Cardiac septum (tissue), 1 donor: ENCODE measurements at regions not wholly inside any gene's neighbourhood (a gene's known extent, or its start where the extent isn't known, plus 50 kb on each side); places are given as distances from the start of the nearest gene placed in this dataset.

Experiments
- DNase-seq: peaks from one replicate; pipeline ENCODE4 v3.0.0-alpha.2; 2020; ENCODE audit warnings: low spot score
- intact Hi-C: fragments of 100-400 bp; cut with DNase I; formaldehyde crosslinking; loops from one replicate; pipeline ENCODE4 v1.14.0; 2022
- donor health status: DM: no; HTN: no; CAD: no.

- DNase-seq = no peak
- intact Hi-C loops = no loop called here
Observed at GRCh38 chr12:70149013-70149412, 94.2 kb upstream of the CNOT2 start.

GRCh38 chr12:70149665-70150064 is 93.6 kb upstream of the CNOT2 start:
- intact Hi-C loops = no loop called here

GRCh38 chr12:70150230-70150629 is 93.0 kb upstream of the CNOT2 start:
- intact Hi-C loops = no loop called here

More at GRCh38 chr12:70149665-70150064, 93.6 kb upstream of the CNOT2 start:
- DNase-seq = no peak

GRCh38 chr12:70151993-70152392 is 91.2 kb upstream of the CNOT2 start:
- no peak for DNase-seq
- intact Hi-C loops = no loop called here

More at GRCh38 chr12:70150230-70150629, 93.0 kb upstream of the CNOT2 start:
- DNase-seq = no peak

DNA sequence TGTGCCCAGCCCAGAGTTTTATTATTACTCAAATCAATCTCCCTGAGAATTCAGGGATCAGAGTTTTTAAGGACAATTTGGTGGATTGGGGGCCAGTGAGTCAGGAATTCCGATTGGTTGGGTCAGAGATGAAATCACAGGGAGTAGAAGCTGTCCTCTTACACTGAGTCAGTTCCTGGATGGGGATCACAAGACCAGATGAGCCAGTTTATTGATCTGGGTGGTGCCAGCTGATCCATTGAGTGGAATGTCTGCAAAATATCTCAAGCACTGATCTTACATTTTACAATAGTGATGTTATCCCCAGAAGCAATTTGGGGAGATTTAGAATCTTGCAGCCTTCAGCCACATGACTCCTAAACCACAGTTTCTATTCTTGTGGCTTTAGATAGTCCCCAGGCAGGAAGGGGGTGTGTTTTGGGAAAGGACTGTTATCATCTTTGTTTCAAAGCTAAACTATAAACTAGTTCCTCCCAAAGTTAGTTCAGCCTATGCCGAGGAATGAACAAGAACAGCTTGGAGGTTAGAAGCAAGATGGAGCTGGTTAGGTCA is 89.1 kb upstream of the CNOT2 start:
- no peak for DNase-seq
- intact Hi-C loops = no loop called here

GRCh38 chr12:70154960-70155589 is 88.2 kb upstream of the CNOT2 start:
- no peak for DNase-seq
- intact Hi-C loops = no loop called here

DNA sequence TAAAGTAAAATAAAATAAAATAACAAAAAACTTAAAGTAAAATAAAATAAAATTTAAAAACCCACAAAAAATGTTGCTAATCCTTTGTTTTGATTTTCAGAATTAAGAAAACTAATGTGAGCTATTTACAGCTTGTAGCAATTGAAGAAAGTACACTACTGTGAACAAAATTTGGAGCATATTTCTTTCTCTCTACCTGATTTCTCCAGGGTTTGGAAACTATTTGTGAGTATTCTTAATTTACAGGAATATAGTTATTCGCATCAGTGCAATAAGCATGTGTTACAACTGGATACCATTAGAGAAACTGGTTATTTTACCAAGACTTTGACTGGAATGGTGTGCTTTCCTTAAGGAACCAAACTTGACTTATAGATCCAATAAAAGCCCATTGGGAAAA is 86.1 kb upstream of the CNOT2 start:
- no peak for DNase-seq
- intact Hi-C loops = no loop called here

GRCh38 chr12:70165450-70165849 is 77.8 kb upstream of the CNOT2 start:
- intact Hi-C loops = no loop called here
- no peak for DNase-seq

GRCh38 chr12:70176290-70176689 is 66.9 kb upstream of the CNOT2 start:
- intact Hi-C loops = no loop called here

DNA sequence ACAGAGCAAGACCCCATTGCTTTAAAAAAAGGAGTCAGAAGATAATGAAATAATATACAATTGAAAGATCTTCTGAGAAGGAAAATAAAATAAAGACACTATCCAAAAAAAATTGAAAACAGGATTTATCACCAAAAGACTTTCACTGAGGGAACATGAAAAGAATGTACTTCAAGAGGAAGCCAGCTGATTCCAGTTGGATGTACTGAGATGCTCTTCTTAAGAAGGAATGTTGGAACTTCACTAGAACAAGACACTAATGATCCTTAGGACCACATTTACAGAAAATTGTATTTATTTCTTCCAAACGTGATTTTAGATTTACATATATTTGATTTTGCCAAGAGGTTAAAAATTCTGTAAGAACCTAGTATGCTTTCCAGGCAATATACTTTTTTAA is 65.6 kb upstream of the CNOT2 start:
- intact Hi-C loops = no loop called here
- no peak for DNase-seq

More at GRCh38 chr12:70176290-70176689, 66.9 kb upstream of the CNOT2 start:
- no peak for DNase-seq

GRCh38 chr12:70178038-70178437 is 65.2 kb upstream of the CNOT2 start:
- DNase-seq = no peak
- intact Hi-C loops = no loop called here

DNA sequence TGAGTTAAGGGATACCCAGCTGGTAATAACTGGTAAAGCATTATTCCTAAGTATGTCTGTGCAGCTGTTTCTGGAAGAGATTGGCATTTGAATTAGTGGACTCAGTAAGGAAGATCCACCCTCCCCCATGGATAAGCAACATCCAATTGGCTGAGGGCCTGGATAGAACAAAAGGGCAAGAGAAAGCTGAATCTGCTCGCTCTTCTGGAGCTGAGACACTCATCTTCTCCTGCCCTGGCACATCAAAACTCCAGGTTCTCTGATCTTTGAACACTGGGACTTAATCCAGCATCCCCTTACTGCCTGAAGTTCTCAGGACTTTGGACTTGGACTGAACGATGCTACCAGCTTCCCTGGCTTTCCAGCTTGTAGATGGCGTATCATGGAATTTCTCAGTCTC is 63.1 kb upstream of the CNOT2 start:
- DNase-seq = no peak
- intact Hi-C loops = no loop called here

- intact Hi-C loops = no loop called here
- DNase-seq = no peak
Observed at GRCh38 chr12:70185301-70185700, 57.9 kb upstream of the CNOT2 start.

DNA sequence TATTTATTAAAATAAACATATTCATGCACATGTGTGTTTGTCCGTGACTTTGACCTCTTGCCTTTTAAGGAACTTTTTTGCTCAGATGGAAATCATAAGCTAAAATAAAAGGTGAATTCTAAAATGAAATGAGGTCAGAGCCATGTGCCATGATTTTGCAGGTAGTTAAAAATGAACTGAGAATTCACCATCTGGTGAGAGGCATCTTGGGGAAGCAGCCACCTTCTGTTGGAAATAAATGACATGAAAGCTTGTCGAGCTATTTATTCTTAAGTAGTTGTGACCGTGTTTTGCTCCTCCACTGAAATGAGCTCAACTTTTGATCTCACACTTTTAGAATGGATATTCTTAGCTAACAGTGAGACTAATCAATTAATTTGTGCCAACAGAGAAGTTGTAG is 56.8 kb upstream of the CNOT2 start:
- DNase-seq = no peak
- intact Hi-C loops = no loop called here

DNA sequence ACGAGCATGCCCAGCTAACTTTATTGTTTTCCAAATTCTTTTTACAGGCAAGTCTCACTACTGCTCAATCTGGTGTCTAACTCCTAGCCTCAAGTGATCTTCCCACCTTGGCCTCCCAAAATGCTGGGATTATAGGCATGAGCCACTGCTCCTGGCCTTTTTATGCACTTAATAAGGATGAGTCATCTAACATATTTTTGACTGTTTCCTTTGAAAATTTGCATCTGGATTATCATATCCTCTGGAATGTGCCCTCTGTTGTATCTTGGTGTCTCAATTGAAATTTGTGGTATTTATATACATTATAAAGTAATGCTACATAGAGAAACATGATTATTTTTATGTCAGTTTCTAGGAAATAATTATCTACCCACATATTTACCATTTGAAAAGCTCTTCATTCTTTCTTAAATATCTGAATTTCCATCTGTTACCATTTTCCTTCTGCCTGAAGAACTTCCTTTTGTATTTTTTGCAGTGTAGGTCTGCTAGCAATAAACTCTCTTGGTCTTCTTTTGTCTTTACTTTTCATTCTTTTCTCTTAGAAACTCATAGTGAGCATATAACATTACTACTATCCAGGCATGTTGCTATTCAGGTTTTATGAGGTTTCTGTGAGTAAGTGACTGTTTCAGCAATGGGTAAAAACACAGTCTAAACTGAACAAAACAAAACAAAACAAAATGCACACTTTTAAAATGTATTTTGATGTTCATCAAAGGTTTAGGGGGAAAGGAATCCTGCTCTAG is 52.8 kb upstream of the CNOT2 start:
- intact Hi-C loops = no loop called here
- no peak for DNase-seq
